Kidney epithelial cell (primary cell): ENCODE measurements at regions not wholly inside any gene's neighbourhood (a gene's known extent, or its start where the extent isn't known, plus 50 kb on each side); places are given as distances from the start of the nearest gene placed in this dataset.

ENCODE experiments used
- DNase-seq: peaks from one replicate; pipeline ENCODE4 v3.0.0-alpha.2; 2010; ENCODE audit warnings: low read depth
- H3K27me3 ChIP-seq: 2 replicates; pipeline ENCODE4 v1.6.0; 2011; ENCODE audit warnings: low read length; ENCODE audit not compliant: control insufficient read depth, insufficient read depth
- H3K36me3 ChIP-seq: 2 replicates; pipeline ENCODE4 v1.5.1; 2011; ENCODE audit warnings: low read length; ENCODE audit not compliant: control insufficient read depth, insufficient read depth
- H3K4me3 ChIP-seq: 2 replicates; pipeline ENCODE4 v1.5.1; 2011; ENCODE audit warnings: low read depth, mild to moderate bottlenecking, control low read depth, low read length
- CTCF ChIP-seq: IDR thresholded peaks from 2 replicates; pipeline ENCODE4 v1.5.1; 2011; ENCODE audit warnings: mild to moderate bottlenecking, moderate library complexity, low read length, control low read depth, inconsistent platforms; ENCODE audit not compliant: insufficient read depth, poor library complexity, severe bottlenecking

GRCh38 chr2:15870565-15870964 lies 69.8 kb upstream of the MYCN start:
- no peaks in the 10 kb centered on the region for H3K27me3 ChIP-seq
- H3K4me3 ChIP-seq, result no peak overlapping the region
- no peaks in the 10 kb centered on the region for H3K36me3 ChIP-seq
- no peak for DNase-seq
- TF ChIP-seq CTCF, result no peak

- no peak for DNase-seq
- H3K27me3 ChIP-seq, result no peaks in the 10 kb centered on the region
- no peak overlapping the region for H3K4me3 ChIP-seq
- H3K36me3 ChIP-seq, result no peaks in the 10 kb centered on the region
- TF ChIP-seq CTCF, result no peak
Measured at GRCh38 chr2:15871239-15871783, 69.0 kb upstream of the MYCN start.

- no peak for TF ChIP-seq CTCF
- H3K27me3 ChIP-seq, result no peaks in the 10 kb centered on the region
- no peaks in the 10 kb centered on the region for H3K36me3 ChIP-seq
- no peak for DNase-seq
- H3K4me3 ChIP-seq, result no peak overlapping the region
Measured at GRCh38 chr2:15872854-15873253, 67.5 kb upstream of the MYCN start.

- H3K36me3 ChIP-seq, result no peaks in the 10 kb centered on the region
- no peaks in the 10 kb centered on the region for H3K27me3 ChIP-seq
- no peak for DNase-seq
- no peak for TF ChIP-seq CTCF
- no peak overlapping the region for H3K4me3 ChIP-seq
Measured at GRCh38 chr2:15874321-15874720, 66.0 kb upstream of the MYCN start.

- DNase-seq, result no peak
Measured at GRCh38 chr2:15874854-15875804, 65.2 kb upstream of the MYCN start.

More at GRCh38 chr2:15874854-15875804, 65.2 kb upstream of the MYCN start:
- Histone ChIP-seq H3K36me3 (no peaks in the 10 kb centered on the region), H3K27me3 (no peaks in the 10 kb centered on the region), H3K4me3 (no peak overlapping the region)
- no peak for TF ChIP-seq CTCF
